PFSK-1 (cell line): ENCODE measurements at regions not wholly inside any gene's neighbourhood (a gene's known extent, or its start where the extent isn't known, plus 50 kb on each side); places are given as distances from the start of the nearest gene placed in this dataset.

Source experiments
- FOXP2 ChIP-seq: optimal IDR thresholded peaks from 2 replicates; pipeline ENCODE3; 2011; ENCODE audit warnings: borderline replicate concordance, control low read depth, inconsistent platforms; ENCODE audit not compliant: insufficient read depth; ENCODE audit errors: extremely low read length, extremely low read depth
- REST ChIP-seq, 2 experiments: IDR thresholded peaks; 2 replicates each; pipeline versions ENCODE4 v1.6.1 to v1.8.0; 2011 to 2012; ENCODE audit warnings: low read depth in 2 of 2, low read length in 2 of 2, control low read depth in 1 of 2, inconsistent platforms in 1 of 2, mild to moderate bottlenecking in 1 of 2, moderate library complexity in 1 of 2; ENCODE audit not compliant: insufficient read depth in 1 of 2
- SIN3A ChIP-seq: IDR thresholded peaks from 2 replicates; pipeline ENCODE4 v1.6.1; 2012; ENCODE audit warnings: mild to moderate bottlenecking, low read length, moderate library complexity, borderline replicate concordance; ENCODE audit not compliant: insufficient read depth
- TAF1 ChIP-seq: IDR thresholded peaks from 2 replicates; pipeline ENCODE4 v1.6.1; 2012; ENCODE audit warnings: low read length, control low read depth, borderline replicate concordance; ENCODE audit not compliant: insufficient read depth

- TF ChIP-seq FOXP2 (no peak), SIN3A (no peak), TAF1 (no peak), REST (IDR thresholded peaks at IDR 0.05; ENCODE audit: insufficient read depth in 1 of 2, low read depth in 2 of 2, low read length in 2 of 2) (no peak)
These were observed 73.0 kb upstream of the CABCOCO1 start for GRCh38 chr10:61589547-61590243.
